Loucy (cell line): ENCODE measurements at regions not wholly inside any gene's neighbourhood (a gene's known extent, or its start where the extent isn't known, plus 50 kb on each side); places are given as distances from the start of the nearest gene placed in this dataset.

ENCODE experiments used
- H2AFZ ChIP-seq: fragments of 200-600 bp; sonication (generic); 2 replicates; pipeline ENCODE4 v1.6.0; 2016; ENCODE audit warnings: antibody characterized with exemption, mild to moderate bottlenecking, low read length, moderate library complexity
- H3F3A ChIP-seq: fragments of 200-600 bp; 2 replicates; pipeline ENCODE4 v1.6.0; 2016; ENCODE audit warnings: antibody characterized with exemption, low read depth, mild to moderate bottlenecking
- H3K27me3 ChIP-seq: fragments of 200-600 bp; sonication (generic); 2 replicates; pipeline ENCODE4 v1.6.1; 2014; ENCODE audit warnings: low read length, mild to moderate bottlenecking; ENCODE audit not compliant: insufficient read depth, poor library complexity, severe bottlenecking
- H3K36me3 ChIP-seq: fragments of 200-600 bp; sonication (generic); 2 replicates; pipeline ENCODE4 v1.6.1; 2016; ENCODE audit warnings: low read length; ENCODE audit not compliant: insufficient read depth
- H3K4me1 ChIP-seq: fragments of 200-600 bp; sonication (generic); 2 replicates; pipeline ENCODE4 v1.5.1; 2014; ENCODE audit warnings: low read length, mild to moderate bottlenecking; ENCODE audit not compliant: insufficient read depth, poor library complexity, severe bottlenecking
- H3K4me2 ChIP-seq: fragments of 200-600 bp; sonication (generic); 2 replicates; pipeline ENCODE4 v1.6.0; 2014; ENCODE audit warnings: antibody characterized with exemption, low read length, low read depth, mild to moderate bottlenecking; ENCODE audit not compliant: poor library complexity, severe bottlenecking
- H3K4me3 ChIP-seq: fragments of 200-600 bp; sonication (generic); 2 replicates; pipeline ENCODE4 v1.5.1; 2014; ENCODE audit warnings: low read length, mild to moderate bottlenecking, mixed read lengths; ENCODE audit not compliant: poor library complexity, severe bottlenecking
- H3K79me2 ChIP-seq: fragments of 200-600 bp; sonication (generic); 2 replicates; pipeline ENCODE4 v1.6.1; 2014; ENCODE audit warnings: low read length; ENCODE audit not compliant: insufficient read depth
- H3K9ac ChIP-seq: fragments of 200-600 bp; sonication (generic); 2 replicates; pipeline ENCODE4 v1.6.0; 2014; ENCODE audit warnings: mild to moderate bottlenecking, low read depth, low read length, moderate library complexity; ENCODE audit not compliant: poor library complexity, severe bottlenecking
- H3K9me2 ChIP-seq: fragments of 200-600 bp; sonication (generic); replicated peaks from 2 replicates; pipeline ENCODE4 v1.6.1; 2016; ENCODE audit warnings: low read depth, low read length, mixed read lengths
- H3K9me3 ChIP-seq: fragments of 200-600 bp; sonication (generic); 2 replicates; pipeline ENCODE4 v1.6.1; 2014; ENCODE audit warnings: mild to moderate bottlenecking, antibody characterized with exemption, low read length, low read depth; ENCODE audit not compliant: insufficient read depth
- H4K20me1 ChIP-seq: fragments of 200-600 bp; sonication (generic); 2 replicates; pipeline ENCODE4 v1.6.0; 2014; ENCODE audit warnings: antibody characterized with exemption, low read length, mild to moderate bottlenecking; ENCODE audit not compliant: insufficient read depth, poor library complexity, severe bottlenecking
- CTCF ChIP-seq: fragments of 200-600 bp; sonication (generic); conservative IDR thresholded peaks from 2 replicates; pipeline ENCODE4 v1.5.1; 2014; ENCODE audit warnings: mild to moderate bottlenecking, antibody characterized with exemption, low read length
- EZH2phosphoT487 ChIP-seq: fragments of 200-600 bp; IDR thresholded peaks from 2 replicates; pipeline ENCODE4 v1.6.1; 2018; ENCODE audit warnings: antibody characterized with exemption, mild to moderate bottlenecking, moderate library complexity, borderline replicate concordance

GRCh38 chr4:169906104-169906503 lies 120.1 kb downstream of the MFAP3L start:
- Histone ChIP-seq H4K20me1 (no peaks in the 10 kb centered on the region), H3K4me1 (no peaks in the 10 kb centered on the region), H3K9me2 (no peaks in the 10 kb centered on the region), H3K4me3 (no peak overlapping the region), H2AFZ (no peak overlapping the region), H3K36me3 (no peaks in the 10 kb centered on the region), H3K79me2 (no peaks in the 10 kb centered on the region), H3K9me3 (no peaks in the 10 kb centered on the region), H3K27me3 (no peaks in the 10 kb centered on the region), H3K4me2 (no peak overlapping the region), H3K9ac (no peak overlapping the region), H3F3A (no peaks in the 10 kb centered on the region)
- TF ChIP-seq EZH2phosphoT487 = no peak
- TF ChIP-seq CTCF = no peak

GRCh38 chr4:169902658-169903345 lies 123.4 kb downstream of the MFAP3L start:
- H3K27me3 ChIP-seq = no peaks in the 10 kb centered on the region
- no peaks in the 10 kb centered on the region for H4K20me1 ChIP-seq
- H3K4me2 ChIP-seq = no peak overlapping the region
- no peaks in the 10 kb centered on the region for H3K79me2 ChIP-seq
- no peaks in the 10 kb centered on the region for H3K4me1 ChIP-seq
- TF ChIP-seq EZH2phosphoT487 (no peak), CTCF (no peak)
- H2AFZ ChIP-seq = no peak overlapping the region
- H3K4me3 ChIP-seq = no peak overlapping the region
- no peaks in the 10 kb centered on the region for H3K36me3 ChIP-seq
- H3K9me3 ChIP-seq = no peaks in the 10 kb centered on the region
- no peak overlapping the region for H3K9ac ChIP-seq
- no peaks in the 10 kb centered on the region for H3K9me2 ChIP-seq
- H3F3A ChIP-seq = no peaks in the 10 kb centered on the region

GRCh38 chr4:169900241-169900845 lies 125.9 kb downstream of the MFAP3L start:
- Histone ChIP-seq H3K4me3 (no peak overlapping the region), H3K9ac (no peak overlapping the region), H3K9me2 (no peaks in the 10 kb centered on the region), H2AFZ (no peak overlapping the region), H3K9me3 (no peaks in the 10 kb centered on the region), H3F3A (no peaks in the 10 kb centered on the region), H3K79me2 (no peaks in the 10 kb centered on the region), H3K36me3 (no peaks in the 10 kb centered on the region), H4K20me1 (no peaks in the 10 kb centered on the region), H3K4me2 (no peak overlapping the region), H3K4me1 (no peaks in the 10 kb centered on the region), H3K27me3 (no peaks in the 10 kb centered on the region)
- no peak for TF ChIP-seq EZH2phosphoT487
- TF ChIP-seq CTCF = no peak
